Uterus (tissue), 3 donors: ENCODE measurements at regions not wholly inside any gene's neighbourhood (a gene's known extent, or its start where the extent isn't known, plus 50 kb on each side); places are given as distances from the start of the nearest gene placed in this dataset.

Source experiments
- DNase-seq, 2 donors: peaks; one replicate each; pipeline ENCODE4 v3.0.0-alpha.2; 2019 to 2020
- H3K27ac ChIP-seq, 2 donors: fragments of 200-600 bp; sonication (generic); 1 replicate in 1 of 2; 2 replicates in 1 of 2; pipeline ENCODE4 v1.5.1; 2016 to 2018
- H3K27me3 ChIP-seq, 2 donors: fragments of 200-600 bp; sonication (generic); one replicate each; pipeline ENCODE4 v1.5.1; 2018 to 2019; ENCODE audit warnings: control low read depth in 1 of 2
- H3K36me3 ChIP-seq, 2 donors: fragments of 200-600 bp; sonication (generic); one replicate each; pipeline ENCODE4 v1.5.1; 2019; ENCODE audit warnings: control low read depth in 1 of 2
- H3K4me1 ChIP-seq, 2 donors: fragments of 200-600 bp; sonication (generic); one replicate each; pipeline ENCODE4 v1.5.1; 2018 to 2019; ENCODE audit warnings: control low read depth in 1 of 2
- H3K4me3 ChIP-seq, 2 donors: fragments of 200-600 bp; sonication (generic); 1 replicate in 1 of 2; 2 replicates in 1 of 2; pipeline ENCODE4 v1.5.1; 2018 to 2019; ENCODE audit warnings: mild to moderate bottlenecking in 1 of 2
- H3K9me3 ChIP-seq, 2 donors: fragments of 200-600 bp; sonication (generic); one replicate each; pipeline ENCODE4 v1.5.1; 2019; ENCODE audit warnings: control low read depth in 1 of 2
- POLR2A ChIP-seq, 2 donors: fragments of 450-650 bp; IDR thresholded peaks; one replicate each; pipeline ENCODE4 v1.6.1; 2016; ENCODE audit warnings: antibody characterized with exemption in 2 of 2, mild to moderate bottlenecking in 1 of 2, moderate library complexity in 1 of 2
- intact Hi-C: fragments of 100-400 bp; cut with DNase I; formaldehyde crosslinking; loops from one replicate; pipeline ENCODE4 v1.15.1; 2023; ENCODE audit warnings: low total_unique reads
- TF ChIP-seq, protein P1 (sequence below), 4 experiments: fragments of 200-600 bp in 2 of 4; fragments of 450-650 bp in 2 of 4; sonication (generic) in 2 of 4; IDR thresholded peaks; one replicate each; pipeline ENCODE4 v1.5.1; 2016 to 2019; ENCODE audit warnings: antibody characterized with exemption in 4 of 4, mild to moderate bottlenecking in 2 of 4, moderate library complexity in 1 of 4
- donor health status: DM: yes; HTN: yes; CAD: no.

DNA sequence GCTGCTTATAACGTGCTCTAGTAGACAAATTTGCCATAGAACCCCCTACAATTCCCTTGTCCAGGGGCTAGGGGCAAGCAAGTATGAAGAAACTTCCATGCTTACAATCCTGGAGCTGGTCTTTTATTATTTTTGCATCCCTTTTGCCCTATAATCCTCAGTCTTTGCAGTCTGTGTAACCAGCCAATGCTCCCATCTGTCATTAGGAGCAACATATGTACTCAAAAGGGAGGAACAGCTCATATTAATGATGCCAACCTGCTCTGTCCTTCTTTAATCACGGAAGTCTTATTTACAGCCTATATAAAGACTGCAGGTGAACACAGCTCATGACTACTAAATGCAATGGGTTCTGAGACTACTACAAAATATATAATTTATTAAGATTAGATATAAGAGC lies 263.3 kb downstream of the ZIC1 start:
- intact Hi-C loops = no loop called here
- Histone ChIP-seq H3K27me3 (no peaks in the 10 kb centered on the region), H3K4me3 (no peak overlapping the region), H3K4me1 (no peaks in the 10 kb centered on the region), H3K9me3 (no peaks in the 10 kb centered on the region), H3K27ac (no peak overlapping the region), H3K36me3 (no peaks in the 10 kb centered on the region)
- TF ChIP-seq, protein P1, sequence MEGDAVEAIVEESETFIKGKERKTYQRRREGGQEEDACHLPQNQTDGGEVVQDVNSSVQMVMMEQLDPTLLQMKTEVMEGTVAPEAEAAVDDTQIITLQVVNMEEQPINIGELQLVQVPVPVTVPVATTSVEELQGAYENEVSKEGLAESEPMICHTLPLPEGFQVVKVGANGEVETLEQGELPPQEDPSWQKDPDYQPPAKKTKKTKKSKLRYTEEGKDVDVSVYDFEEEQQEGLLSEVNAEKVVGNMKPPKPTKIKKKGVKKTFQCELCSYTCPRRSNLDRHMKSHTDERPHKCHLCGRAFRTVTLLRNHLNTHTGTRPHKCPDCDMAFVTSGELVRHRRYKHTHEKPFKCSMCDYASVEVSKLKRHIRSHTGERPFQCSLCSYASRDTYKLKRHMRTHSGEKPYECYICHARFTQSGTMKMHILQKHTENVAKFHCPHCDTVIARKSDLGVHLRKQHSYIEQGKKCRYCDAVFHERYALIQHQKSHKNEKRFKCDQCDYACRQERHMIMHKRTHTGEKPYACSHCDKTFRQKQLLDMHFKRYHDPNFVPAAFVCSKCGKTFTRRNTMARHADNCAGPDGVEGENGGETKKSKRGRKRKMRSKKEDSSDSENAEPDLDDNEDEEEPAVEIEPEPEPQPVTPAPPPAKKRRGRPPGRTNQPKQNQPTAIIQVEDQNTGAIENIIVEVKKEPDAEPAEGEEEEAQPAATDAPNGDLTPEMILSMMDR (IDR thresholded peaks at IDR 0.05) = no peak
- no peak for TF ChIP-seq POLR2A (IDR thresholded peaks at IDR 0.05)
- DNase-seq = no peak

DNA sequence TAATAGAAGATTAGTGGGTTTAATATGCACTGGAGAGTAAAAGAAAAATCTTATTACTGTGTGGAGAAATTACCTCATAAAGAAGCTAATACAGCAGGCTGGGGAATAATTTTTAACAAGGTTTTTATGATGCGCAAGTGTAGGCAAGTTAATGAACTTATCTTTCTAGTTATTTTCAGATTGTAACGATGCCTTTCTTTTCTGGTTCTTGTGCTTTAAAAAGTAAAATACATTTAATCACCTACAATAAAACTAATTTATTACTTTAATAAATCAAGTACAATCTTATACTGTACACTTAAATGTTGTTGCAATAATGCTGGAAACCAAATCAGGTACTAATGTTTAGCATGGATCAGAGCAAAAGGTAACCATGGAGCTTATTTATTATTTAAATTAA lies 266.6 kb downstream of the ZIC1 start:
- no peaks in the 10 kb centered on the region for H3K4me1 ChIP-seq
- H3K27me3 ChIP-seq = no peaks in the 10 kb centered on the region
- no peak overlapping the region for H3K4me3 ChIP-seq
- no peak for DNase-seq
- intact Hi-C loops = no loop called here
- H3K36me3 ChIP-seq = no peaks in the 10 kb centered on the region
- H3K27ac ChIP-seq = no peak overlapping the region
- H3K9me3 ChIP-seq = no peaks in the 10 kb centered on the region
- TF ChIP-seq POLR2A (IDR thresholded peaks at IDR 0.05) = no peak
- TF ChIP-seq, protein P1 (IDR thresholded peaks at IDR 0.05) = no peak

DNA sequence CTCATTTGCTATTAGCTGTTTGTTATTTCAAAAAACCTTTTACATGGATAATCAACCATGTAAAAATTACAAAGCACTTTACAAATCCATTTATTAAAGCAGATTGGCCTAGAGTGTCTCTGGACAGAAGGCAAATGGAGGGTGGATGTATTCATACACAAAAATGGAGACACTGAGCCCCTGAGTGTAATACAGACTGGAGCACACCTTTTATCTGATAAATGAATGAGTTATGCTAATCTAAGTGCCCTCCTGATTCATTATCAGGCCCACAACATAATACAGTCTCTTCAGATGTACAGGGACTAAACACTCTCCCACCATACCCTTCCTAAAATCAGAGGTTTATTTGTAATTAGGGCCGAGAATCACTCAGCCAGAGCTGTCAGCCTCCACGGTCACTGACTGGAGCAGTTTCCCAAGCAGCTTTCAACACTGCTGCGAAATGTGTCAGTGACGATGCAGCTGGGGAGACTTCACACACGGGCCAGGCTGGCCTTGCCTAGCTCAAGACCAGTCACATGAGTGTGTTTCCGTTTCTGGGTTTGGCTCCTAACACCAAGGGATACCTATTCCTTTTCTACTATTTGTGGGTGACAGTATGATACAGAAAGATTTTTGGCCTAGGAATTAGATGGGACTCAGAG lies 271.8 kb downstream of the ZIC1 start:
- Histone ChIP-seq H3K27me3 (no peaks in the 10 kb centered on the region), H3K27ac (no peak overlapping the region), H3K4me3 (no peak overlapping the region), H3K36me3 (no peaks in the 10 kb centered on the region), H3K9me3 (no peaks in the 10 kb centered on the region), H3K4me1 (no peaks in the 10 kb centered on the region)
- TF ChIP-seq, protein P1 (IDR thresholded peaks at IDR 0.05) = no peak
- TF ChIP-seq POLR2A (IDR thresholded peaks at IDR 0.05) = no peak
- no peak for DNase-seq
- intact Hi-C loops = no loop called here

DNA sequence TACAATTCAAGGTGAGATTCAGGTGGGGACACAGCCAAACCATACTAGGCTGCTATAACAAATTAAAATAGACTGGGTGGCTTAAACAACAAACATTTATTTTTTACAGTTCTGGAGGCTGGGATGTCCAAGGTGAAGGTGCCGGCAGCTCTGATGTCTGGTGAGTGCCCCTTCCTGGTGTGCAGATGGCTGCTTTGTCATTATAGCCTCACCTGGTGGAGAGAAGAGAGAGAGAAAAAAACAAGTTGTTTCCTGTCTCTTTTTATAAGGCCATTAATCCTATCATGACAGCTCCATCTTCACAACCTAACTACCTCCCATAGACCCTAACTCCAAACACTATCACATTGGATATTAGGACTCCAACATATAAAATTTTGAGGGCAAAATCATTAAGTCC lies 279.7 kb downstream of the ZIC1 start:
- Histone ChIP-seq H3K27ac (no peak overlapping the region), H3K36me3 (no peaks in the 10 kb centered on the region), H3K9me3 (no peaks in the 10 kb centered on the region), H3K27me3 (no peaks in the 10 kb centered on the region), H3K4me1 (no peaks in the 10 kb centered on the region), H3K4me3 (no peak overlapping the region)
- DNase-seq = no peak
- TF ChIP-seq, protein P1 (IDR thresholded peaks at IDR 0.05) = no peak
- TF ChIP-seq POLR2A (IDR thresholded peaks at IDR 0.05) = no peak
- intact Hi-C loops = no loop called here

DNA sequence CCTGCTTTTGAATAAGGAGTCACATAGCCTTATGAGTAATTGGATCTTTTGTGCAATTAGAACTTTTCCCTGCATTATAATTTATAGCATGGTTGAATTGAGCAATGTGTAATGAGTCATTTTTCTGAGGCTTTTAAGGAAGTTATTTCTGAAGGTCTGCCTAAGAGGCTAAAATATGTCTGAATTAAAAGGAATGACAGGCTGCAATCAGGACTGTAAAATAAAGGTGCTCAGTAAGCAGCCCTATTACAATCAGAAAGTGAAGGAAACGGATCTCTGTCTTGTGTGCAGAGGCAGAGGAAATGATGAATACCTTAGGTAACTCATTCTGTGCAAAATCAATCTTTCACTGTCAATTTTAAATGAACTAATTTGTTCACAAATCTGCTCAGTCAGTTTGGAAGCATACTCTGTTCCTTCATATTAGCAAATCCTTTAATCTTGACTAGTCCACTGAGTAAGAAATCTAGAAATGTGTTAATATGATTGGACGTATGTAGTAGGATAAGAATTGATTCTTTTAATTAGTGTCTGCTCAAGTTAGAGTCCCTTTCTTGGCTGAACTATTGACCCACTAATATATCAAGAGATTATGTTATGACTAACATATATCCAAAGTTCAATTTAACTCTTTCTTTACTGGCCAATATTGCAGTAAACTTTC lies 290.1 kb downstream of the ZIC1 start:
- intact Hi-C loops = no loop called here
- TF ChIP-seq, protein P1 (IDR thresholded peaks at IDR 0.05) = no peak
- TF ChIP-seq POLR2A (IDR thresholded peaks at IDR 0.05) = no peak
- DNase-seq = no peak
- Histone ChIP-seq H3K4me3 (no peak overlapping the region), H3K4me1 (no peaks in the 10 kb centered on the region), H3K9me3 (no peaks in the 10 kb centered on the region), H3K36me3 (no peaks in the 10 kb centered on the region), H3K27me3 (no peaks in the 10 kb centered on the region), H3K27ac (no peak overlapping the region)
